IMR-90 (cell line): ENCODE measurements at regions not wholly inside any gene's neighbourhood (a gene's known extent, or its start where the extent isn't known, plus 50 kb on each side); places are given as distances from the start of the nearest gene placed in this dataset.

Experiments used
- MAFK ChIP-seq: IDR thresholded peaks from 2 replicates; pipeline ENCODE4 v1.6.1; 2012; ENCODE audit warnings: low read depth, low read length, improper control_type of control experiment
- POLR2A ChIP-seq: IDR thresholded peaks from 2 replicates; pipeline ENCODE4 v1.6.1; 2012; ENCODE audit warnings: mild to moderate bottlenecking, low read depth, low read length
- TF ChIP-seq, protein P1 (sequence below): fragments of 150-350 bp; IDR thresholded peaks from 2 replicates; pipeline ENCODE4 v1.6.1; 2016; ENCODE audit warnings: low read depth, mild to moderate bottlenecking, low read length, moderate library complexity, borderline replicate concordance
- TF ChIP-seq, protein P2 (sequence below): conservative IDR thresholded peaks from 2 replicates; pipeline ENCODE4 v1.5.1; 2012; ENCODE audit warnings: mild to moderate bottlenecking, low read depth, low read length, improper control_type of control experiment

DNA sequence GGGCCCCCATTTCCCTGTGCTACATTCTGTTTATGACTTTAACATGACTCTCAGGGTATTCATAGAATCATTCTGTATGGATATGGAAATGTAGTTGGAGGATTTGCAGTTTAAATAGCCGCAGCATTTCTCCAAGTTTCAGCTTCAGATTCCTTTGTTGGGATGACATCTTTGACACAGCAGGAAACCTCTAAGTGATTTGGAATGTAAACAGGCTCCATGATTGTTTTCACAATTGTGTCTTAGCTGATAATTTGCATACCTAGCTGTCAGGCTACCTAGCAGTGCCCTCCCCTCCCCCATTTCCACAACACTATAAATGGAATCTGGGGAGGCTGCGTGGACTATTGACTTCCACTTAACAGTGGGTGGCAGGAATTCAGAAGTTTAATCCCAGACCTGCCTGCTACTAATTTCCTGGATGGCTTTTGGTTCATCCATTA is 290.2 kb downstream of the HLX start:
- TF ChIP-seq POLR2A (no peak), MAFK (no peak)
- TF ChIP-seq, protein P1, sequence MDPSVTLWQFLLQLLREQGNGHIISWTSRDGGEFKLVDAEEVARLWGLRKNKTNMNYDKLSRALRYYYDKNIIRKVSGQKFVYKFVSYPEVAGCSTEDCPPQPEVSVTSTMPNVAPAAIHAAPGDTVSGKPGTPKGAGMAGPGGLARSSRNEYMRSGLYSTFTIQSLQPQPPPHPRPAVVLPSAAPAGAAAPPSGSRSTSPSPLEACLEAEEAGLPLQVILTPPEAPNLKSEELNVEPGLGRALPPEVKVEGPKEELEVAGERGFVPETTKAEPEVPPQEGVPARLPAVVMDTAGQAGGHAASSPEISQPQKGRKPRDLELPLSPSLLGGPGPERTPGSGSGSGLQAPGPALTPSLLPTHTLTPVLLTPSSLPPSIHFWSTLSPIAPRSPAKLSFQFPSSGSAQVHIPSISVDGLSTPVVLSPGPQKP: no peak
- TF ChIP-seq, protein P2, sequence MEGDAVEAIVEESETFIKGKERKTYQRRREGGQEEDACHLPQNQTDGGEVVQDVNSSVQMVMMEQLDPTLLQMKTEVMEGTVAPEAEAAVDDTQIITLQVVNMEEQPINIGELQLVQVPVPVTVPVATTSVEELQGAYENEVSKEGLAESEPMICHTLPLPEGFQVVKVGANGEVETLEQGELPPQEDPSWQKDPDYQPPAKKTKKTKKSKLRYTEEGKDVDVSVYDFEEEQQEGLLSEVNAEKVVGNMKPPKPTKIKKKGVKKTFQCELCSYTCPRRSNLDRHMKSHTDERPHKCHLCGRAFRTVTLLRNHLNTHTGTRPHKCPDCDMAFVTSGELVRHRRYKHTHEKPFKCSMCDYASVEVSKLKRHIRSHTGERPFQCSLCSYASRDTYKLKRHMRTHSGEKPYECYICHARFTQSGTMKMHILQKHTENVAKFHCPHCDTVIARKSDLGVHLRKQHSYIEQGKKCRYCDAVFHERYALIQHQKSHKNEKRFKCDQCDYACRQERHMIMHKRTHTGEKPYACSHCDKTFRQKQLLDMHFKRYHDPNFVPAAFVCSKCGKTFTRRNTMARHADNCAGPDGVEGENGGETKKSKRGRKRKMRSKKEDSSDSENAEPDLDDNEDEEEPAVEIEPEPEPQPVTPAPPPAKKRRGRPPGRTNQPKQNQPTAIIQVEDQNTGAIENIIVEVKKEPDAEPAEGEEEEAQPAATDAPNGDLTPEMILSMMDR: no peak
